SK-N-SH (cell line): ENCODE measurements at regions not wholly inside any gene's neighbourhood (a gene's known extent, or its start where the extent isn't known, plus 50 kb on each side); places are given as distances from the start of the nearest gene placed in this dataset.

Experiments
- CTCF ChIA-PET: fragments of 300-600, 350-600 bp; formaldehyde crosslinking; extraction: SDS; loops from one replicate; lab custom pipeline; 2021; lab: Yijun Ruan, JAX
- POLR2A ChIA-PET: fragments of 350-600 bp; sonication (Branson Sonifier 250); formaldehyde crosslinking; extraction: SDS; loops from one replicate; lab custom pipeline; 2020; ENCODE audit warnings: antibody characterized with exemption, inconsistent platforms; lab: Yijun Ruan, JAX
- DNase-seq: peaks from one replicate; pipeline ENCODE4 v3.0.0; 2012
- H2AFZ ChIP-seq: fragments of 200-600 bp; sonication (generic); 2 replicates; pipeline ENCODE4 v1.8.1; 2016; ENCODE audit warnings: antibody characterized with exemption, mild to moderate bottlenecking, low read depth
- H3F3A ChIP-seq: fragments of 200-600 bp; sonication (generic); replicated peaks from 2 replicates; pipeline ENCODE3; 2016; ENCODE audit warnings: antibody characterized with exemption, mild to moderate bottlenecking; ENCODE audit not compliant: insufficient read depth
- H3K27ac ChIP-seq, 2 experiments: fragments of 200-500 bp in 1 of 2; fragments of 200-600 bp in 1 of 2; sonication (Bioruptor generic) in 1 of 2; sonication (generic), shearing (Covaris generic) in 1 of 2; 2 replicates each; pipeline versions ENCODE4 v1.5.1 to v1.6.1; 2014 to 2016; ENCODE audit warnings: low read depth in 2 of 2, inconsistent platforms in 1 of 2, low read length in 1 of 2, mild to moderate bottlenecking in 1 of 2, mixed read lengths in 1 of 2
- H3K27me3 ChIP-seq: fragments of 200-600 bp; sonication (generic), shearing (Covaris generic); 2 replicates; pipeline ENCODE4 v1.6.1; 2016; ENCODE audit warnings: mixed run types; ENCODE audit not compliant: insufficient read depth
- H3K36me3 ChIP-seq, 2 experiments: fragments of 200-500 bp in 1 of 2; fragments of 200-600 bp in 1 of 2; sonication (Bioruptor generic) in 1 of 2; sonication (generic) in 1 of 2; replicated peaks in 1 of 2; 2 replicates each; pipeline versions ENCODE3 to v1.5.1; 2014 to 2016; ENCODE audit warnings: low read length in 1 of 2, mild to moderate bottlenecking in 1 of 2; ENCODE audit not compliant: insufficient read depth in 2 of 2, control insufficient read depth in 1 of 2
- H3K4me1 ChIP-seq, 2 experiments: fragments of 200-500 bp in 1 of 2; fragments of 200-600 bp in 1 of 2; sonication (Bioruptor generic) in 1 of 2; sonication (generic), shearing (Covaris generic) in 1 of 2; 2 replicates each; pipeline versions ENCODE4 v1.5.1 to v1.6.1; 2014 to 2016; ENCODE audit warnings: low read depth in 1 of 2, low read length in 1 of 2, mixed run types in 1 of 2; ENCODE audit not compliant: insufficient read depth in 2 of 2, control insufficient read depth in 1 of 2
- H3K4me2 ChIP-seq: fragments of 200-600 bp; sonication (generic), shearing (Covaris generic); 2 replicates; pipeline ENCODE4 v1.6.1; 2017; ENCODE audit warnings: mixed run types
- H3K4me3 ChIP-seq, 2 experiments: fragments of 200-500 bp in 1 of 2; fragments of 200-600 bp in 1 of 2; sonication (Bioruptor generic) in 1 of 2; sonication (generic), shearing (Covaris generic) in 1 of 2; 2 replicates each; pipeline versions ENCODE4 v1.5.1 to v1.8.1; 2014 to 2016; ENCODE audit warnings: low read depth in 2 of 2, inconsistent platforms in 1 of 2, low read length in 1 of 2, mild to moderate bottlenecking in 1 of 2, mixed read lengths in 1 of 2, moderate library complexity in 1 of 2
- H3K79me2 ChIP-seq: fragments of 200-600 bp; sonication (generic); 2 replicates; pipeline ENCODE4 v1.8.1; 2017; ENCODE audit warnings: mild to moderate bottlenecking; ENCODE audit not compliant: insufficient read depth
- H3K9ac ChIP-seq: fragments of 200-600 bp; sonication (generic); 2 replicates; pipeline ENCODE4 v1.6.1; 2017; ENCODE audit warnings: mixed run types
- H3K9me2 ChIP-seq: fragments of 200-600 bp; sonication (generic); 2 replicates; pipeline ENCODE4 v1.6.1; 2017; ENCODE audit warnings: mixed run types
- H3K9me3 ChIP-seq: fragments of 200-600 bp; sonication (generic); 2 replicates; pipeline ENCODE4 v1.6.1; 2017; ENCODE audit warnings: mixed run types, mild to moderate bottlenecking, moderate library complexity
- H4K20me1 ChIP-seq: fragments of 200-600 bp; sonication (generic); 2 replicates; pipeline ENCODE4 v1.6.1; 2017; ENCODE audit warnings: mild to moderate bottlenecking, mixed run types; ENCODE audit not compliant: insufficient read depth
- CTCF ChIP-seq: fragments of 200-600 bp; sonication (generic); IDR thresholded peaks from 2 replicates; pipeline ENCODE4 v1.6.1; 2017; ENCODE audit warnings: antibody characterized with exemption, mild to moderate bottlenecking, moderate library complexity
- ELF1 ChIP-seq: IDR thresholded peaks from 2 replicates; pipeline ENCODE4 v1.4.0; 2012
- EZH2phosphoT487 ChIP-seq: fragments of 200-600 bp; sonication (generic); IDR thresholded peaks from 2 replicates; pipeline ENCODE4 v1.6.1; 2017; ENCODE audit warnings: low read depth, mixed run types, mild to moderate bottlenecking, antibody characterized with exemption, moderate library complexity, borderline replicate concordance
- FOSL2 ChIP-seq: IDR thresholded peaks from 2 replicates; pipeline ENCODE4 v1.4.0; 2012; ENCODE audit warnings: low read depth, mild to moderate bottlenecking, moderate library complexity, borderline replicate concordance
- FOXJ3 ChIP-seq: sonication (generic); formaldehyde crosslinking; IDR thresholded peaks from 2 replicates; pipeline ENCODE4 v1.5.1; 2020; ENCODE audit warnings: mild to moderate bottlenecking, missing genetic modification reagents
- FOXM1 ChIP-seq: IDR thresholded peaks from 2 replicates; pipeline ENCODE4 v1.4.0; 2012; ENCODE audit warnings: low read depth, mild to moderate bottlenecking
- PBX3 ChIP-seq: IDR thresholded peaks from 2 replicates; pipeline ENCODE4; 2012
- RAD21 ChIP-seq: IDR thresholded peaks from 2 replicates; pipeline ENCODE4 v1.6.1; 2012; ENCODE audit warnings: mild to moderate bottlenecking, low read length
- TAF1 ChIP-seq: IDR thresholded peaks from 2 replicates; pipeline ENCODE4 v1.6.1; 2012; ENCODE audit warnings: low read depth, mild to moderate bottlenecking, low read length, moderate library complexity, borderline replicate concordance
- TEAD4 ChIP-seq: IDR thresholded peaks from 2 replicates; pipeline ENCODE4 v1.4.0; 2012; ENCODE audit warnings: mild to moderate bottlenecking, borderline replicate concordance; ENCODE audit not compliant: insufficient read depth
- USF2 ChIP-seq: fragments of 150-350 bp; IDR thresholded peaks from 2 replicates; pipeline ENCODE4 v1.6.1; 2017; ENCODE audit warnings: antibody characterized with exemption, low read length, low read depth, borderline replicate concordance
- YY1 ChIP-seq: IDR thresholded peaks from 2 replicates; pipeline ENCODE4 v1.4.0; 2012; ENCODE audit warnings: low read depth, mild to moderate bottlenecking
- ZBTB33 ChIP-seq: IDR thresholded peaks from 2 replicates; pipeline ENCODE4 v1.4.0; 2012; ENCODE audit warnings: low read depth, borderline replicate concordance
- WGBS: methylation state at CpG from one replicate; pipeline ENCODE4 v1.1.6; 2017; ENCODE audit warnings: low lambda C conversion rate; 5-methylcytosine and 5-hydroxymethylcytosine counted together

- H3F3A ChIP-seq = no peaks in the 10 kb centered on the region
- 72% methylated on average over 2 of the region's 2 CpGs for WGBS
- POLR2A ChIA-PET = no interaction called here
- no peak overlapping the region for H3K27ac ChIP-seq
- H3K4me3 ChIP-seq = no peak overlapping the region
- CTCF ChIA-PET = no interaction called here
- no peaks in the 10 kb centered on the region for H3K79me2 ChIP-seq
- no peaks in the 10 kb centered on the region for H4K20me1 ChIP-seq
- no peaks in the 10 kb centered on the region for H3K9me2 ChIP-seq
- H3K9ac ChIP-seq = no peak overlapping the region
- H3K9me3 ChIP-seq = no peaks in the 10 kb centered on the region
- no peak for TF ChIP-seq ELF1
- no peak for TF ChIP-seq PBX3
- TF ChIP-seq FOXM1 = no peak
- no peak for TF ChIP-seq FOXJ3 (CRISPR knock-in tag)
- no peak for TF ChIP-seq EZH2phosphoT487
- no peak for TF ChIP-seq YY1
- no peak for TF ChIP-seq RAD21
- H3K27me3 ChIP-seq = no peaks in the 10 kb centered on the region
- no peak overlapping the region for H3K4me2 ChIP-seq
- no peaks in the 10 kb centered on the region for H3K4me1 ChIP-seq
- no peak for DNase-seq
- no peak overlapping the region for H2AFZ ChIP-seq
- no peaks in the 10 kb centered on the region for H3K36me3 ChIP-seq
These were observed 247.0 kb upstream of the NBEA start for GRCh38 chr13:34695063-34695462.

GRCh38 chr13:34696296-34696695 lies 245.8 kb upstream of the NBEA start:
- no peak for DNase-seq
- Histone ChIP-seq H3K4me3 (no peak overlapping the region), H3K36me3 (no peaks in the 10 kb centered on the region), H3K9me3 (no peaks in the 10 kb centered on the region), H3F3A (no peaks in the 10 kb centered on the region), H3K9me2 (no peaks in the 10 kb centered on the region), H3K27ac (no peak overlapping the region), H3K4me1 (no peaks in the 10 kb centered on the region), H3K9ac (no peak overlapping the region), H2AFZ (no peak overlapping the region), H3K27me3 (no peaks in the 10 kb centered on the region), H4K20me1 (no peaks in the 10 kb centered on the region), H3K4me2 (no peak overlapping the region), H3K79me2 (no peaks in the 10 kb centered on the region)
- POLR2A ChIA-PET = no interaction called here
- CTCF ChIA-PET = interaction anchor here (0.9 kb wide), 1 partner anchor 161 kb away, joined by 3 read pairs; no protein-coding TSS in a partner anchor
- WGBS = 77% methylated on average over 5 of the region's 5 CpGs
- TF ChIP-seq ZBTB33 = no peak
- TF ChIP-seq TEAD4 = no peak
- no peak for TF ChIP-seq TAF1
- no peak for TF ChIP-seq FOSL2
- TF ChIP-seq USF2 = no peak
- no peak for TF ChIP-seq CTCF
- TF ChIP-seq FOXJ3 (CRISPR knock-in tag) = no peak
